Breast epithelium (tissue), 4 donors: ENCODE measurements at regions not wholly inside any gene's neighbourhood (a gene's known extent, or its start where the extent isn't known, plus 50 kb on each side); places are given as distances from the start of the nearest gene placed in this dataset.

Experiments
- DNase-seq, 2 donors: peaks; one replicate each; pipeline ENCODE4 v3.0.0-alpha.2; 2019; ENCODE audit warnings: low spot score in 2 of 2
- H3K27ac ChIP-seq, 2 donors: fragments of 200-600 bp; sonication (generic) in 1 of 2; one replicate each; pipeline ENCODE4 v1.5.1; 2016 to 2019; ENCODE audit warnings: mild to moderate bottlenecking in 1 of 2
- H3K27me3 ChIP-seq, 2 donors: fragments of 200-600 bp; sonication (generic) in 1 of 2; one replicate each; pipeline versions ENCODE4 v1.5.1 to v1.6.0; 2017 to 2019; ENCODE audit warnings: control low read depth in 1 of 2, mild to moderate bottlenecking in 1 of 2
- H3K36me3 ChIP-seq: fragments of 200-600 bp; one replicate; pipeline ENCODE4 v1.5.1; 2019
- H3K4me1 ChIP-seq, 2 donors: fragments of 200-600 bp; sonication (generic); one replicate each; pipeline ENCODE4 v1.5.1; 2016 to 2019; ENCODE audit warnings: control low read depth in 1 of 2
- H3K4me3 ChIP-seq, 3 donors: fragments of 200-600 bp; sonication (generic); 1 replicate in 2 of 3; 2 replicates in 1 of 3; pipeline ENCODE4 v1.5.1; 2016 to 2019; ENCODE audit warnings: mild to moderate bottlenecking in 3 of 3, moderate library complexity in 2 of 3
- H3K9me3 ChIP-seq, 2 donors: fragments of 200-600 bp; sonication (generic) in 1 of 2; one replicate each; pipeline ENCODE4 v1.5.1; 2016 to 2019; ENCODE audit warnings: control low read depth in 1 of 2
- POLR2A ChIP-seq: fragments of 450-650 bp; IDR thresholded peaks from one replicate; pipeline ENCODE4 v1.6.1; 2016; ENCODE audit warnings: antibody characterized with exemption, mild to moderate bottlenecking, moderate library complexity
- POLR2AphosphoS5 ChIP-seq, 3 donors: sonication (generic); formaldehyde crosslinking; IDR thresholded peaks; one replicate each; pipeline ENCODE4 v1.6.1; 2017; ENCODE audit warnings: antibody characterized with exemption in 3 of 3
- intact Hi-C: fragments of 100-400 bp; cut with DNase I; formaldehyde crosslinking; loops from one replicate; pipeline ENCODE4 v1.15.1; 2023; ENCODE audit warnings: low total_unique reads
- TF ChIP-seq, protein P1 (sequence below), 3 donors: fragments of 450-650 bp; IDR thresholded peaks; one replicate each; pipeline ENCODE4 v1.5.1; 2016 to 2017; ENCODE audit warnings: antibody characterized with exemption in 3 of 3, mild to moderate bottlenecking in 3 of 3, moderate library complexity in 3 of 3

DNA sequence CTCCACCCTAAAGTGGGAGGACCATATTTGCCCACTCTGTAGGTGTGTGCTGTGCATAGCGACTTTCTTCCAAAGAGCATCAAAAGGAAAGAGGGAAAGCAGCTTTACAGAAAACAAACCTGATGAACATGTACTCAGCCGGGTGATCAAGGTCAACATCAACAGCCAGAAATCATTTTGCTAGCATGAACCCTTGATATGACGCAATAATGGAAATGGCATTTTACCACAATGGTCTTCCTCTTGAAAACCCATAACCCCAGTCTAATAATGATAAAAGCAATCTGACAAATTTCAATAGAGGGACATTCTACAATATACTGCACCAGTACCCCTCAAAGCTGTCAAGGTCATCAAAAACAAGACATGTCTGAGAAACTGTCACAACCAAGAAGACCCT lies 350.2 kb downstream of the FBXO15 start:
- Histone ChIP-seq H3K27ac (no peak overlapping the region), H3K27me3 (no peaks in the 10 kb centered on the region), H3K4me3 (no peak overlapping the region), H3K9me3 (no peaks in the 10 kb centered on the region), H3K36me3 (no peaks in the 10 kb centered on the region), H3K4me1 (no peaks in the 10 kb centered on the region)
- intact Hi-C loops = no loop called here
- TF ChIP-seq POLR2A (no peak), POLR2AphosphoS5 (IDR thresholded peaks at IDR 0.05) (no peak)
- TF ChIP-seq, protein P1, sequence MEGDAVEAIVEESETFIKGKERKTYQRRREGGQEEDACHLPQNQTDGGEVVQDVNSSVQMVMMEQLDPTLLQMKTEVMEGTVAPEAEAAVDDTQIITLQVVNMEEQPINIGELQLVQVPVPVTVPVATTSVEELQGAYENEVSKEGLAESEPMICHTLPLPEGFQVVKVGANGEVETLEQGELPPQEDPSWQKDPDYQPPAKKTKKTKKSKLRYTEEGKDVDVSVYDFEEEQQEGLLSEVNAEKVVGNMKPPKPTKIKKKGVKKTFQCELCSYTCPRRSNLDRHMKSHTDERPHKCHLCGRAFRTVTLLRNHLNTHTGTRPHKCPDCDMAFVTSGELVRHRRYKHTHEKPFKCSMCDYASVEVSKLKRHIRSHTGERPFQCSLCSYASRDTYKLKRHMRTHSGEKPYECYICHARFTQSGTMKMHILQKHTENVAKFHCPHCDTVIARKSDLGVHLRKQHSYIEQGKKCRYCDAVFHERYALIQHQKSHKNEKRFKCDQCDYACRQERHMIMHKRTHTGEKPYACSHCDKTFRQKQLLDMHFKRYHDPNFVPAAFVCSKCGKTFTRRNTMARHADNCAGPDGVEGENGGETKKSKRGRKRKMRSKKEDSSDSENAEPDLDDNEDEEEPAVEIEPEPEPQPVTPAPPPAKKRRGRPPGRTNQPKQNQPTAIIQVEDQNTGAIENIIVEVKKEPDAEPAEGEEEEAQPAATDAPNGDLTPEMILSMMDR (IDR thresholded peaks at IDR 0.05) = no peak
- no peak for DNase-seq

DNA sequence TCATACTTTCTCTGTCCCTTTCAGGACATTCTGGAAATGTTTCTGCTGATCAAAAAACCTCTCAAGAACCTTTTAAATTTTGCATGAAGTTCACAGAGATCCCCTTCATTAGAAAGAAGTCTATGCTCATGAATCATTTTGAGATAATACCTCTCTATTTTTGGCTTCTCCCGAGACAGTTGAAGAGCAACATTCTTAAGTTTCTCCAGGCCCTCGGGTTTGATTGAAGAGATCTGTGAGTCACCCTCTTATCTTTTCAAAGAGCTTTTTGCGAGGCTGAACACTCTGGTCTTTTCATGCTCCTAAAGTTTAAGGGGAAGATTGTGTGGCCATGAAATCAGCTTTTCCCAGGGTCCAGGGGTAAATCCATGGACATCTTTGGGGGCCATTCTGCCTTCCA lies 354.2 kb downstream of the FBXO15 start:
- Histone ChIP-seq H3K27ac (no peak overlapping the region), H3K4me3 (no peak overlapping the region), H3K36me3 (no peaks in the 10 kb centered on the region), H3K4me1 (no peaks in the 10 kb centered on the region), H3K27me3 (no peaks in the 10 kb centered on the region), H3K9me3 (no peaks in the 10 kb centered on the region)
- DNase-seq = no peak
- intact Hi-C loops = no loop called here
- TF ChIP-seq POLR2AphosphoS5 (IDR thresholded peaks at IDR 0.05) = no peak
- TF ChIP-seq, protein P1 (IDR thresholded peaks at IDR 0.05) = no peak
- TF ChIP-seq POLR2A = no peak

GRCh38 chr18:73791081-73791480 lies 356.6 kb downstream of the FBXO15 start:
- Histone ChIP-seq H3K27ac (no peak overlapping the region), H3K27me3 (no peaks in the 10 kb centered on the region), H3K4me3 (no peak overlapping the region), H3K4me1 (no peaks in the 10 kb centered on the region), H3K9me3 (no peaks in the 10 kb centered on the region), H3K36me3 (no peaks in the 10 kb centered on the region)
- DNase-seq = no peak
- intact Hi-C loops = no loop called here
- TF ChIP-seq POLR2AphosphoS5 (IDR thresholded peaks at IDR 0.05) = no peak
- TF ChIP-seq, protein P1 (IDR thresholded peaks at IDR 0.05) = no peak
- no peak for TF ChIP-seq POLR2A

GRCh38 chr18:73790587-73790986 lies 357.0 kb downstream of the FBXO15 start:
- no peaks in the 10 kb centered on the region for H3K27me3 ChIP-seq
- H3K4me3 ChIP-seq = no peak overlapping the region
- TF ChIP-seq POLR2AphosphoS5 (IDR thresholded peaks at IDR 0.05) (no peak), POLR2A (no peak)
- TF ChIP-seq, protein P1 (IDR thresholded peaks at IDR 0.05) = no peak
- H3K36me3 ChIP-seq = no peaks in the 10 kb centered on the region
- no peak overlapping the region for H3K27ac ChIP-seq
- no peaks in the 10 kb centered on the region for H3K9me3 ChIP-seq
- H3K4me1 ChIP-seq = no peaks in the 10 kb centered on the region
- intact Hi-C loops = no loop called here
- no peak for DNase-seq

DNA sequence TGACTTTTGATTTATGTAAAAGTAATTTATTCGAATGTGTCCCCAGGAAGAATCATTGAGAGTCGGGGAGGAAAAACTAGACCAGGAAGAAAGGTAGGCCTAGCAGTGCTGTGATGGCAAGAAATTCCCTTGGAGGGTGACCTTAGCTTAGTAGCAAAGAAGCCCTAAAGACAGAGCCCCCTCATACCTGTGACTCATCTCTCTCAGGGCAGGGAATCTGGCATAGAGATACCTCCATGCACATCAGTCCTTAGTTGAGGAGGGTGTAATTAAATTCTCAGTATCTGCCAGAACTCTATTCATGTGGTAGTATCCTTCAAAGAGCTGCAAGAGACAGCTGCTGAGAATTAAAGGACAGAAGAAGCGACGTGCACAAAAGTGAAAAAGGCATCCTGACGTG lies 360.3 kb downstream of the FBXO15 start:
- no peak for TF ChIP-seq POLR2AphosphoS5 (IDR thresholded peaks at IDR 0.05)
- H3K9me3 ChIP-seq = no peaks in the 10 kb centered on the region
- no peak overlapping the region for H3K27ac ChIP-seq
- H3K4me1 ChIP-seq = no peaks in the 10 kb centered on the region
- H3K4me3 ChIP-seq = no peak overlapping the region
- no peaks in the 10 kb centered on the region for H3K36me3 ChIP-seq
- DNase-seq = no peak
- intact Hi-C loops = no loop called here
- H3K27me3 ChIP-seq = no peaks in the 10 kb centered on the region

DNA sequence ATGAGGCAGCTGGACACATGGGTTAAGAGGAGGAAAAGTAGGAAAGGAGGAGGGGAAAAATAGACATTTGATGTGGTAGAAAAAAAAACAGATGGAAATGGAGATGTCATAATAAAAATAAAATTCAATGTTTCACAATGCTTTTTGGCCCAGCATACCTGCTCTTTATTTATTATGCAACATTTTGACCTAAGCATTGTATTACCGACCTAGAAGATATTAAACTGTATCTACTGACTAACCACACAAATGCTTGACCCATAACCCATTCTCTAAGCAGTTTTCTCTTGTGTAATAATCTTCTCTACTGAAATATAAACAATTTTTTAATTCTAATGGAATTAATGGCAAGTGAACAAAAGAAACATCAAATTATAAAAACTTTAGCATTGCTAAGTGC lies 362.3 kb downstream of the FBXO15 start:
- no peak overlapping the region for H3K4me3 ChIP-seq
- H3K36me3 ChIP-seq = no peaks in the 10 kb centered on the region
- H3K27ac ChIP-seq = no peak overlapping the region
- no peak for DNase-seq
- intact Hi-C loops = no loop called here
- no peaks in the 10 kb centered on the region for H3K27me3 ChIP-seq
- H3K4me1 ChIP-seq = no peaks in the 10 kb centered on the region
- no peak for TF ChIP-seq POLR2AphosphoS5 (IDR thresholded peaks at IDR 0.05)
- TF ChIP-seq, protein P1 (IDR thresholded peaks at IDR 0.05) = no peak
- no peak for TF ChIP-seq POLR2A
- H3K9me3 ChIP-seq = no peaks in the 10 kb centered on the region
